GM13977 (cell line): ENCODE measurements at regions not wholly inside any gene's neighbourhood (a gene's known extent, or its start where the extent isn't known, plus 50 kb on each side); places are given as distances from the start of the nearest gene placed in this dataset.

Source experiments
- DNase-seq: peaks from one replicate; pipeline ENCODE4 v3.0.0; 2012; ENCODE audit warnings: low spot score
- in situ Hi-C: fragments of 300-500 bp; cut with MboI; formaldehyde crosslinking; loops from one replicate; pipeline ENCODE4 v1.12.0; 2022; ENCODE audit warnings: low sequenced_read_pairs, low pct_unique_long_range_greater_than_20kb, mixed read lengths, inconsistent platforms; ENCODE audit not compliant: unreplicated experiment
- TF ChIP-seq, protein P1 (sequence below): IDR thresholded peaks from 2 replicates; pipeline ENCODE4 v1.5.1; 2012; ENCODE audit warnings: mild to moderate bottlenecking, control low read depth; ENCODE audit not compliant: insufficient read depth; ENCODE audit errors: extremely low read depth, missing control alignments

GRCh38 chr16:6846452-6846851 is 486.2 kb upstream of the RBFOX1 start:
- in situ Hi-C loops = no loop called here
- TF ChIP-seq, protein P1, sequence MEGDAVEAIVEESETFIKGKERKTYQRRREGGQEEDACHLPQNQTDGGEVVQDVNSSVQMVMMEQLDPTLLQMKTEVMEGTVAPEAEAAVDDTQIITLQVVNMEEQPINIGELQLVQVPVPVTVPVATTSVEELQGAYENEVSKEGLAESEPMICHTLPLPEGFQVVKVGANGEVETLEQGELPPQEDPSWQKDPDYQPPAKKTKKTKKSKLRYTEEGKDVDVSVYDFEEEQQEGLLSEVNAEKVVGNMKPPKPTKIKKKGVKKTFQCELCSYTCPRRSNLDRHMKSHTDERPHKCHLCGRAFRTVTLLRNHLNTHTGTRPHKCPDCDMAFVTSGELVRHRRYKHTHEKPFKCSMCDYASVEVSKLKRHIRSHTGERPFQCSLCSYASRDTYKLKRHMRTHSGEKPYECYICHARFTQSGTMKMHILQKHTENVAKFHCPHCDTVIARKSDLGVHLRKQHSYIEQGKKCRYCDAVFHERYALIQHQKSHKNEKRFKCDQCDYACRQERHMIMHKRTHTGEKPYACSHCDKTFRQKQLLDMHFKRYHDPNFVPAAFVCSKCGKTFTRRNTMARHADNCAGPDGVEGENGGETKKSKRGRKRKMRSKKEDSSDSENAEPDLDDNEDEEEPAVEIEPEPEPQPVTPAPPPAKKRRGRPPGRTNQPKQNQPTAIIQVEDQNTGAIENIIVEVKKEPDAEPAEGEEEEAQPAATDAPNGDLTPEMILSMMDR = no peak
- no peak for DNase-seq

GRCh38 chr16:6841392-6841791 is 491.3 kb upstream of the RBFOX1 start:
- no peak for DNase-seq
- TF ChIP-seq, protein P1 = no peak
- in situ Hi-C loops = no loop called here

GRCh38 chr16:6837722-6838121 is 494.9 kb upstream of the RBFOX1 start:
- DNase-seq = no peak
- in situ Hi-C loops = no loop called here
- TF ChIP-seq, protein P1 = no peak

DNA sequence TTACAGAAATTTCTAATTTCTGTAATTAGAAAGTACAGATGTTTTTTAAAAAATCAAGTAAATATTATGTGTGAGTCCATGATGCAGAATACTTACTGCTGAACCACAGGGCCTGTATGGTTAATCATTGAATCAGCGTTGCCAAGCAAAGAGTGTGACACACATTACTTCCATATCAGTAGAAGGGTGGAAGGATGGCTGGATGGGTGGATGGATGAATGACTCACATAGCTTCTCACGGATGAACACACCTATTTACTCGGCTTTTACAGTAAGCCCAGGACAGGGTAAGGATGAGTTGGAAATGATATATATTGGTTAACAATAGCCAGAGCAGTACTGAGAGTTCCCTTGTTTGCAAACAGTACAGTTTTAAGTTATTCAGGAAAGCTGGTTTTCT is 495.9 kb upstream of the RBFOX1 start:
- in situ Hi-C loops = no loop called here
- TF ChIP-seq, protein P1 = no peak
- DNase-seq = no peak

- no peak for DNase-seq
- in situ Hi-C loops = no loop called here
- TF ChIP-seq, protein P1 = no peak
Measured at GRCh38 chr16:6835941-6836340, 496.7 kb upstream of the RBFOX1 start.

- DNase-seq = no peak
- TF ChIP-seq, protein P1 = no peak
- in situ Hi-C loops = no loop called here
Measured at GRCh38 chr16:6835516-6835915, 497.1 kb upstream of the RBFOX1 start.

DNA sequence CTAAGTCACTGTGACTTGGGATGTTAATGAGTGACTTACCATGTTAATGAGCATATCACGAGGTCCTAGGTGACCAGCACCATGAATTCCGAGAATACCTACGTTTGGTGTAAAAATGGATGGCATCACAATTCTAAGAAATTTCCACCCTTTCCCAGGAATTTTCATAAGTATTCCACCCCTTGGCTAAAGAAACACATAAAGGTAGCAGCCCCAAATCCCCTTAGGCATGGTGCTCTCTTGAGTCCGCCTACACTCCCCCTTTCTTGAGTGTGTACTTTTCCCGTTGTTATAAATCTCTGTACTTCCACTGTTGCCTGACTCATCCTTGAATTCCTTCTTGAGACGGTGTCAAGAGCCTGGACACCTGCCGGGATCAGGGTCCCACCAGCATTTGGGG is 504.0 kb upstream of the RBFOX1 start:
- in situ Hi-C loops = no loop called here
- TF ChIP-seq, protein P1 = no peak
- no peak for DNase-seq
